GM19240 (cell line): ENCODE measurements at regions not wholly inside any gene's neighbourhood (a gene's known extent, or its start where the extent isn't known, plus 50 kb on each side); places are given as distances from the start of the nearest gene placed in this dataset.
"Not testable (repeated sequence)": the region's sequence is repeated elsewhere in the genome, so short reads cannot be mapped to it uniquely, and the experiment has no call there.

Experiments
- DNase-seq: peaks from one replicate; pipeline ENCODE4 v3.0.0; 2011; ENCODE audit warnings: low spot score; ENCODE audit not compliant: insufficient read length

DNA sequence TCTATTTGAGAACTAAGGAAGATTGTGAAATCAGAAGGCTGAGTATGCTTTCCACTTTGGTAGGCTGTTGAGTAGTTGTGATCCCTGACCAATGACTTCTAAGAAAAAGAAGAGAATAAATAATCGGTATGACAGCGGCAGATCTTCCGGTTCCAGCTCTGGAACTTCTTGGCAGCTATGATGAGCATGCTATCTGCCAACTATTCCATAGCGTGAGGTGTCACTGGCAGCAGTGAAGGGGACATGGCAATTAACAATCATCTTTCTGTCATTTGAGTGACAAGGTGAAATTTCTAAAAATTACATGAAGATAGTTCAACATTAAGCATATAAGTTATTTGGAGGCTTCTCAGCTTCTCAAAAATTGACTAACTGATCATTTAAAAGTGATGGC, 140.1 kb upstream of the NETO1 start:
- no peak for DNase-seq

DNA sequence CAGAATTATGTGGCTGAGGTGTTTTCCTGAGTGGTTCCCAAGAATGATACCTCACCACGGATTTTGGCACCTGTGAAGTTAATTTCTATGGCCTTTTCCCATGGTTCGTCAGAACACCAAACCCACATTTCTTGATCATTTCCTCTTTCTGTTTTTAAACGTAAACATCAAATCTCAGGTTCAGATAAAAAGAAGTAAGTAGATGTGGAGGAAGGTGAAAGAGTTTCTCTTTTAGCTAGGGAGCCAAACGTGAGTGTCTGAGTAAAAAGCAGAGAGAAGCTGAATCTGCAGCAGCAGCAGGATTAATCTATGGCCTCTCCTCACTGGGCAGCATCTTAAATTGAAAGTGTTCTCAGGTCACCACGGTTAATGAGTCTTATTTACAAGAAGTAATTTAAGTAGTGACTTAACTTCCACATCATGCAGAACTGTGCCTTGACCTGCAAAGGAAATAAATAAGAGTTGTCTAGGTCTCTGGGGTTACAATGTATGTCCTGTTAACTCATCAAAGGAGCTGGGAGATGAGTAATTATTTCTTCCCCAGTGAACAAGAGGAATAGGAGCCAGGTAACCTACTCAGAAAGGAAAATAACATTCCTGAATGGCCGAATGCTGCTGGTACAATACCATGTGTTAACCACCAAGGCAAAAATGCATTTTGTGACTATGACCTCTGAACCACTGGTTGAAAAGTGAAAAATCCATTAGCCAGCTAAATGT, 139.6 kb upstream of the NETO1 start:
- DNase-seq, result no peak

DNA sequence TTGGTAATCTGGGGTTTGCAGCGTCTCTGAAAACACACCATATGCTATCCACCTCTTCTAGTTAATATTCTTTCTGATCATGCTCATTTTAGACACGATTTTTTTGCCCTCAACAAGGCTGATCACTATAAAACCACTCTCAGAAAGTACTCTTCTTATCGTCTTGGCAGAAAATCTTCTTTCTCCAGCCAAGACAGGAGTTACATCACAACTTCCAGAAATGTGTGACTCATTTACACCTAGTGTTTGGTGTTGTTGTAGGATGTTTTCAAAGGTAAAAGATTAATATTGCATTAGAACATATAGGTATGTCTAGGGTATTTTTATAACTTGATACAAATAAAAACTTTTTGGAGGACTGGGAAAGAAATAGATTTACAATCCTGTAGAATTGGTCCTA, 138.5 kb upstream of the NETO1 start:
- DNase-seq, result no peak

DNA sequence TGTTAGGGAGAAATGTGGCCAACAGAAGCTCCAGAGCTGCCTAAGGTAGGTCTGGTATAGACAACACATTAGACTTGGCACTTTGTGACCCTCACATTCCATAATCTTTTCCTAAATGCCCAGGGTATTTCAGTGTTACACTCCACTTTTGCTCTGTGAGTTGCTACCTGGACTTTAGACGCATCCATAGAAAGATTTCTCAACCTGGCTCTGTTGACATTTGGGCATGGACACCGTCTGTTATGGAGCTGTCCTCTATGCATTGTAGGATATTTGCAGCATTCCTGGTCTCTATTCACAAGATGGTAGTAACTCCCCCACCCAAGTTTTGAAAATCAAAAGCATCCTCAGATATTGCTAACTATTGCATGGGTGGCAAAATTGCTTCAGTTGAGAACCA, 136.5 kb upstream of the NETO1 start:
- no peak for DNase-seq

DNA sequence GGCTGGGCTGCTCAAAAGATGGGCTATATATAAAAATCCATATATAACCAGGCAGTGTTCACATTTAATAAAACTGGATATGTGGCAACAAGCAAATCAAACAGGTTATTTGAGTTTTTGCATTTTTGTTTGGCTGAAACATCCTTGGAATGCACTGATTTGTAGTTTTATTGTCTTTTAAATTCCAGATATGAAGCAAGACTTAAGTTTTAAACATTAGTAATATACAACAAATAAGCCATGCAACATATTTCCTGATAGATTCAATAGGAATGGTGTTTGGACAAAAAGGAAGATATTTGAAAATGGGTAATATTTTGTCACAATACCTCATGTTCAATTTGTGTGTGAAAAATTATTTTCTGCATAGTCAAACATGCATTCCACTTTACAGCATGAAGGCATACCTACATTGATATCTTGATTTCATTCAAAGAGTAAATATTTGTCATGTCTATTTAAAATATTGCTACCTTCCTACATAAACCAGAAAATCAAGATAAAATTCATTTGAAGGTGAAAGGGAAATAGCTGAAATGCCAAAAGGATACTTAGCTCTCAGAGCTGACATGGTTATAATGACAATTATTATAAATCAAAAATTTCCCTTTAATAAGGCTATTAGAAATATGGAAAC, 132.3 kb upstream of the NETO1 start:
- DNase-seq, result no peak

DNA sequence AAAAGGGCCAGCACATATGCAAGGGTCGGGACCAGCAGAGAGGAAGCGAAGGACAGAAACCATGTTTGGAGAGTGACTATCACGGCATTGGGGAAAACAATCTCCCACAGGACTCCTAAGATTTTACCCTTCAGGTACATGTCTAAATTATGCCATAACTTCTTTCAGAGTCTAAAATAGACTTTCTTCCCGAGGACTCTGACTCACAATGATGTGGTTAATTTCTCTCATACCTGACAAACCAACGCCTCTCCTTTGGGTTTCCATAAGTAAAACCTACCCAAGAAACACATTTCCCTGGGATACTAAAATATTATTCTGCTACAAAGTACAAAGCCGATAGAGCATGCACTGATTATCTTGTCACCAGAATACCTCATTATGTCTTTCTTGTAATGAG, 127.8 kb upstream of the NETO1 start:
- no peak for DNase-seq

DNA sequence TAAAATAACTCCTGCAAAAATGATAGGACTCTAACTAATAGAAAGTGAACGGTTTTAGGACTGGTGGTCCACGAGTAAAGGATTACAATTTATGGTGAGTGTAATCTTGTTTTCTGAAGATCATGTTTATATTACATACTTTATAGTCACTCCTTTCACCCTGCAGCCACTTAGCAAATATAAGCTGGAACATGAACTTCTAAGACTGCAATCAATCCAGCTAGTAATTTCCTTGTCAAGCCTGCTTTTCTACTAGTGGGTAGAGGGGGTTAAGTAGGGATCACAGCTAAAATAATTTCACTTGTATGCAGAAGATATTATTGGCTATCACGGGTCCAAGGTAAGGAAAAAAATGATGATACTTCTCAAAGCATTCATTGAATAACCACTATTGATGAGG, 125.5 kb upstream of the NETO1 start:
- DNase-seq, result no peak

DNA sequence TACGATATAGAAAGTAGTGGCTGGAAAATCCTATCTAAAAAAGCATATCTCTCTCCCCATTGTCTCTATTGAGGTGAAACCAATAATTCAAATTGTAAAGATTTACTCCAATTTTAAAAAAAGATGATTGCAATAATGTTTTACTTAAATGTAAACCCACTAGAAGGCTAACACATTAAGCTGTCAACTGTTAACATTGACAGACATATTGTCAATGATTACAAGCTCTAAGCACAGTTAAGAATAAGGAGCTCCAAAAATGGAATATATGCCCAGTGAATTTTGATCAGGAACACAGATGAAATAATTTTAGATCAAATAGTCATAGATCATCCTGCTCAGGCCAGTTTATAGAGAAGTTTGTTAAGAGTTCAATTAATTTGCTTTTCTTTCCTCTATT, 123.6 kb upstream of the NETO1 start:
- DNase-seq, result no peak

DNA sequence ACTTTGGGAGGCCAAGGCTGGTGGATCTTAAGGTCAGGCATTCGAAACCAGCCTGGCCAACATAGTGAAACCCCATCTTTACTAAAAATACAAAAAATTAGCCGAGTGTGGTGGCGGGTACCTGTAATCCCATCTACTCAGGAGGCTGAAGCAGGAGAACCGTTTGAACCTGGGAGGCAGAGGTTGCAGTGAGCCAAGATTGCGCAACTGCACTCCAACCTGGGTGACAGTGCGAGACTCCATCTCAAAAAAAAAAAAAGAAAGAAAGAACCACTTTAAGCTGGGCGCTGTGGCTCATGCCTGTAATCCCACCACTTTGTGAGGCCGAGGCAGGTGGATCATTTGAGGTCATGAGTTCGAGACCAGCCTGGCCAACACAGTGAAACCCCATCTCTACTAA, 119.8 kb upstream of the NETO1 start:
- not testable (repeated sequence) for DNase-seq

DNA sequence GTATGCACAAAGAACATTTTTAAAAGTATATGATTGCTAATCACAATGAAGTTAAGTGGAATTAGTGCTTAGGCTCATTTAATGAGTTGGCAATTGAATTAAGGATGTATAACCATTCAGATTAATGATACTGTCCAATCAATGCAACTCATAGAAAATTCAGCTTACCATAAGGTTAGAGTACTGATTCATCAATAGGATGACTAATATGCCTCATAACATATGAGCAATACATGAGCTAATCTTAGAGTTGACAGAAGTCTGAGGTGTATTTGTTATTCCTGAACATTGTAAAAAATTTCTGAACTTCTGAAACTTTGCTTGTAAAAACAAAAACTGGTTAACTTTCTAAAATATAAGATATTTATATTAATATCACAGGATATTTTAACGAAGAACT, 118.3 kb upstream of the NETO1 start:
- DNase-seq, result no peak

DNA sequence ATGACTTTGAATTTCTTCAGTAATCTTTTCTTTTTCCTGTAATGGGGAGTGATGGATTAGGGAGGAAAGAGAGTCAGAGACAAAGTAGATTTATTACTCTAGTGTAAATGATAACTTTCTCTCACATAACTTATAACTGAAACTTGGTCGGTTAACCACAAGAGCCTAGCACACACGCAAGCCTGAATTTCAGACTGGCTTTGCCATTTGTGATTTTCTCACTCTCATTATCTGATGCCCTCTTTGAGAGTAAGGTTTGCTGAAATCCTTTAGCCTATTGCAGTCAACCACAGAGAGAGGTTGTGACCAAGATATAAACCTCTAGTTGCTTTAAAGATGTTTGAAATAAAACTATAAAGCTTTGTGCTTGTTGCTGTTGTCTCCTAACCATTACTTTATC, 117.9 kb upstream of the NETO1 start:
- no peak for DNase-seq

DNA sequence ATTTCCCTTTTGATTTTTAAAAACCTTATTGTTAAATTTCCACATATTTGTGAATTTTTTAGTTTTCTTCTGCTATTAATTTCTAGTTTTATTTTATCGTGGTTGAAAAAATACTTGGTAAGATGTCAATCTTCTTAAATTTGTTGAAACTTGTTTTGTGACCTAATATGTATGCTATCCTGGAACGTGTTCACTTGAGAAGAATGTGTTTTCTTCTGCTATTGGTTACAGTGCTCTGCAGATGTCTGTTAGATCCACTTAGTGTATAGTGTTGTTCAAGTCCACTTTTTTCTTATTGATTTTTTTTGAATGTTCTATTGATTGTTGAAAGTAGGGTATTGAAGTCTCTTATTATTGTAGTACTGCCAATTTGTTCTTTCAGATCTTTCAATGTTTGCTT, 116.5 kb upstream of the NETO1 start:
- no peak for DNase-seq

DNA sequence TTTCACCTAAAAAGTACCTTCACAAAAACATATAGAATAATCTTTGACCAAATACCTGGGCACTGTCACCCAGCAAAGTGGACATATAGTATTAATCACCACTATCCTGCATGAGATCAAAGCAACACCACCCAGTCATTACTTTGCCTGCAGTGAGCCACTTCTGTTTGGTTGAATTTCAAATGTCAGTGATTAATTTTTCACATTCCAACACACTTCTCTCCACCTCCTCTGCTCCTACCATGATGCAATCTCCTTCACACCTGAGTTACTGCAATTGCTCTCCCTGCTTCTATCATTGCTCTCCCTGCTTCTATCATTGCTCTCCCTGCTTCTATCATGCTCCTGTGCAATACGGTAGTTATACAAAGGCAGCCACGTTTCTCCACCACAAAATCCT, 106.1 kb upstream of the NETO1 start:
- DNase-seq, result no peak

DNA sequence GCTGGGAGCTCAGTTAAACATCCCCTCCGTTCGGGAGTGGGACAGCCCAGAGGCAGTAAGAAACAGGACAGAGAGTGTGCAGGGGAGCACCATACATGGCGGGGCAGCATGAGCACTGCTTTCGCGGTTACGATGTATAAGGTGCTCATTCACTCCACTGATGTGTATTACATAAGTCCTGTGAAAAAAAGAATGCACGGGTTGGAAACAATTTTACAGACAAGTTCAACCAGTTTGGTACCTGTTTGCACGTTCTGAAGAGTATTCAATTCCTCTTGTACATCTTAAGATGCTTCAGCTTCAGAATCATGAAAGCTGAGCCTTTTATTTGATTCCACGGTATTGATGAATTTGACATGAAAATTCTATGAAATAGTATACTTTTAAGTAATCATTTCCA, 97.8 kb upstream of the NETO1 start:
- DNase-seq, result no peak

DNA sequence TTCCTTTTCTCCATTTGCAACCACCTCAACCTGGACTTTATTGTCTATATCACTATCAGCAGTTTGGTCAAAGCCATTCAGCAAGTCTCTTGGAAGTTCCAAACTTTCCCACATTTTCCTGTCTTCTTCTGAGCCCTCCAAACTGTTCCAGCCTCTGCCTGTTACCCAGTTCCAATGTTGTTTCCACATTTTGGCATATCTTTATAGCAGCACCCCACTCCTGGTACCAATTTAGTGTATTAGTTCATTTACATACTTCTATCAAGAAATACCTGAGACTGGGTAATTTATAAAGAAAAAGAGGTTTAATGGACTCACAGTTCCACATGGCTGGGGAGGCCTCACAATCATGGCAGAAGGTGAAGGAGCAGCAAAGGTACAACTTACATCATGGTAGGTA, 90.4 kb upstream of the NETO1 start:
- not testable (repeated sequence) for DNase-seq

DNA sequence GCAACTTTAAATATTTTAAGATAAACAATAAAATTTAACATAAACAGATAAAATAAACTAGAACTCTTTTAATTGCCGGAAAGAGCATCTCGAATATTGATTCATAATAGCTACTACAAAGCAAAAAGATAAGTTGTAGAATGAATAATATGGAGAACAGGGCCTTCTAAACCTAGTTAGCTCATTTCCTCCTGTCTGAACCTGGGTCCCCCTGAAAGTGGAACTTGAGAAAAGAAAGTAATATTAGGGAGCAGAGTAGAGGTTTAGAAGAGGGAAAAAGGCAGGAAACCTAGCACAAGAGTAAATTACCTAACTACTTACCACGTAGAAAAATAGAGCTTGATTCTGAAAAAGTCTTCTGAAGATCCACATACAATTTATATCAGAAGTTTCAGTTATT, 80.7 kb upstream of the NETO1 start:
- DNase-seq, result no peak

DNA sequence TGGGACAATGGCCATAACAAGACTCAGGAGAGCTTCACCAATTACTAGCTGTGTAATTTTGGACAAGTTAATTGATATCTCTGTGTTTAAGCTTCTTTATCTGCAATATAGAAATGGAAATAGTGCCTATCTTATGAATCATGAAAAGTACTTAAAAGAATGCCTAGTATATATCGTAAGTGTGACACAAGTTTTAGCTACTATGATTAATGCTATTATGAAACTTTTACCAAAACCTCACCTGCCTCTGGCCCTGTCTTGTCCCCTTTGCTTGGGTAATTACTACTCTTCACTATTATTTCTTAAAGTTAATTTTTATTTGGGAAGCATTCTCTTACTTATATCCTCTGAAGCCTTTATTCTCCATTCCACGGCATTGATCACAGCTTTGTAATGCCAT, 75.0 kb upstream of the NETO1 start:
- no peak for DNase-seq

DNA sequence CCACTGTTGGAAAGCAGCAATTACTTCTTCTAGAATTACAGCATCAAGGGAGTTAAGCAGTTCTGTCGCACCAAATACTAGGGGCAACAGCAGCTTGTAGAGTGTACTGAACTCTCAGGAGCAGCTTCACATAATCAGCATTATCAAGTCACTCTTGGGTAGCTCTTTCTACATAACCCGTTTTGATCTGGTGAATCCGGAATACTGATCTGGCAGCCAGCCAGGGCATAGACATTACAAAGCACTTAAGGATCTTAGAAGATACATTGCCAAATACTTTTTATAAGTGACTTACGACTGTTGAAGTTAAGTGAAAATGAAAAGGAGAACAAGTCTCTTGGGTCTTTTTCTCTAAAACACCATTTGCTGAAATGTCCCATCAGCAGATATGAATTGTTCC, 73.2 kb upstream of the NETO1 start:
- DNase-seq, result no peak

DNA sequence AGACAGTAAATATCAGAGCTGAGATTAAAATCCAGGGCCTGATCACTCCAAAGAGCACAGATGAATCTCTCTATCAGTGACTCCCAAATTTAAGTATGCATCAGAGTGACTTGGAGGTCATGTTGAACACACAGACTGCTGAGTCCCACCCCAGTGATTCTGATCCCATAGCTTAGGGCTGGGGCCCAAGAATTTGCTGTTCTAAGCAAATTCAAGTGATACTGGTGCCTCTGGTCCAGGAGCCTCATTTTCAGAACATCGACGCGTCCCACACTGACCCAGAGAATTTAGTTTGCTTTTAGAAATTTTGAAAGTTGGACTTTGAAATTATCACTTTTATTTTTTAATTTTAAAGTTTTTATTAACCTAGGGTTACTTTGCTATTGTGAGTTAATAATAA, 72.7 kb upstream of the NETO1 start:
- DNase-seq, result no peak

DNA sequence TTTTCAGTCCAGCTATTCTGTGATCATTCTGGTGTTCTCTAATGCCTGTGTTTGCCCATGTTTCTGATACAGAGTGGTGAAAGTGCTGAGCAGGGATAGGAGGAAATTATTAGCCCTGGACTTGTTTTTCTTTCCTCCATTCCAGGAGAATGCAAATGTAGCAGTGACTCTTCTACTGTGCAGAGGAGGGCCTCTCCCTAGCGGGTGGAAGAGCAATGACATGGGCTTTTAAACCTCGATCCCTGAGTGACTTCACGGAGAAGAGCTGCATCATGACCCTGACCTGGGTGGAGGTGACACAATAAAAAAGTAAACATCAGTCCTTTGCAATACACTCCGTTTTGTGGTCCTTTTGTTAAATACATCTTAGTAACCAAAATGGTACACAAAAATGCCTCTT, 68.0 kb upstream of the NETO1 start:
- no peak for DNase-seq

DNA sequence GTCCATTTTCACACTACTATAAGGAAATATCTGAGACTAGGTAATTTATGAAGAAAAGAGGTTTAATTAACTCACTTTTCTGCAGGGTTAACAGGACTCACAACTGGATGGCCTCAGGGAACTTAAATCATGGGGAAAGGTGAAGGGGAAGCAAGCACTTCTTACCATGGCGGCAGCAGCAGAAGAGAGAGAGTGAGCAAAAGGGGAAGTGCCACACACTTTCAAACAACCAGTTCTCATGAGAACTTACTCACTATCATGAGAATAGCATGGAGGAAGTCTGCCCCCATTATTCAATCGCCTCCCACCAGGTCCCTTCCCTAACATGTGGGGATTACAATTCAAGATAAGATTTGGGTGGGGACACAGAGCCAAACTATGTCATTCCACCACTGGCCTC, 55.1 kb upstream of the NETO1 start:
- no peak for DNase-seq
